Fibroblast of mammary gland (primary cell): ENCODE measurements at regions not wholly inside any gene's neighbourhood (a gene's known extent, or its start where the extent isn't known, plus 50 kb on each side); places are given as distances from the start of the nearest gene placed in this dataset.
"Not testable (repeated sequence)": the region's sequence is repeated elsewhere in the genome, so short reads cannot be mapped to it uniquely, and the experiment has no call there.

ENCODE experiments used
- DNase-seq: peaks from one replicate; pipeline ENCODE4 v3.0.0-alpha.2; 2010; ENCODE audit warnings: low read depth
- H3K4me3 ChIP-seq: 2 replicates; pipeline ENCODE4 v1.5.1; 2011; ENCODE audit warnings: low read depth, mild to moderate bottlenecking, low read length, moderate library complexity; ENCODE audit not compliant: control insufficient read depth
- TF ChIP-seq, protein P1 (sequence below): conservative IDR thresholded peaks from 2 replicates; pipeline ENCODE4 v1.5.1; 2011; ENCODE audit warnings: low read depth, low read length, inconsistent platforms; ENCODE audit not compliant: control insufficient read depth, insufficient read depth

DNA sequence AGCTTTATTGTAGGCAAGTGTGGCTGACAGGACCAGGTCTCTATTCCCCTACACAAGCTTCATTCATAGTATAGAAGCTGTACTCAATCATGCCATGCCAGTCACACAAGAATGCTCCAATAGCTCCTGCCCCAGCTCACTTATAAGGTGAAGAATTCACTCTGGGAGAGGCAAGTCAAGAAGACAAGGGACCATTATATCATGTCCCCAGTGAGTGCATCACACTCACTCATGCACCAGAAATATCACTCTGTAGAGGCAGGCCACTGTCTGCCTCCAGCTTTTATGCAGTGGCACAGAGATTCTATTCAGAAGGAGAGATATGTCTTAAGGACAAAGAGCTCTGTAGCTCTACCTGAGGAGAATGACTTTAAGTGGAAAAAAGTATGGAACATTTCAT is 263.2 kb downstream of the GJA1 start:
- H3K4me3 ChIP-seq: no peak overlapping the region
- TF ChIP-seq, protein P1, sequence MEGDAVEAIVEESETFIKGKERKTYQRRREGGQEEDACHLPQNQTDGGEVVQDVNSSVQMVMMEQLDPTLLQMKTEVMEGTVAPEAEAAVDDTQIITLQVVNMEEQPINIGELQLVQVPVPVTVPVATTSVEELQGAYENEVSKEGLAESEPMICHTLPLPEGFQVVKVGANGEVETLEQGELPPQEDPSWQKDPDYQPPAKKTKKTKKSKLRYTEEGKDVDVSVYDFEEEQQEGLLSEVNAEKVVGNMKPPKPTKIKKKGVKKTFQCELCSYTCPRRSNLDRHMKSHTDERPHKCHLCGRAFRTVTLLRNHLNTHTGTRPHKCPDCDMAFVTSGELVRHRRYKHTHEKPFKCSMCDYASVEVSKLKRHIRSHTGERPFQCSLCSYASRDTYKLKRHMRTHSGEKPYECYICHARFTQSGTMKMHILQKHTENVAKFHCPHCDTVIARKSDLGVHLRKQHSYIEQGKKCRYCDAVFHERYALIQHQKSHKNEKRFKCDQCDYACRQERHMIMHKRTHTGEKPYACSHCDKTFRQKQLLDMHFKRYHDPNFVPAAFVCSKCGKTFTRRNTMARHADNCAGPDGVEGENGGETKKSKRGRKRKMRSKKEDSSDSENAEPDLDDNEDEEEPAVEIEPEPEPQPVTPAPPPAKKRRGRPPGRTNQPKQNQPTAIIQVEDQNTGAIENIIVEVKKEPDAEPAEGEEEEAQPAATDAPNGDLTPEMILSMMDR: no peak
- no peak for DNase-seq

DNA sequence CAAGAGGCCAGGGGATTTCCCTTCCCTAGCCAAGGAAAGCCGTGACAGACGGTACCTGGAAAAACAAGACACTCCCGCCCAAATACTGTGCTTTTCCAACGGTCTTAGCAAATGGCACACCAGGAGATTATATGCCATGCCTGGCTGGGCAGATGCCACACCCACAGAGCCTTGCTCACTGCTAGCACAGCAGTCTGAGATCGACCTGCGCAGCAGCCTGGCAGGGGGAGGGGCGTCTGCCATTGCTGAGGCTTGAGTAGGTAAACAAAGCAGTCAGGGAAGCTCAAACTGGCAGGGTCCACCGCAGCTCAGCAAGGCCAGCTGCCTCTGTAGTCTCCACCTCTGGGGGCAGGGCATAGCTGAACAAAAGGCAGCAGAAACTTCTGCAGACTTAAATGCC is 267.7 kb downstream of the GJA1 start:
- not testable (repeated sequence) for H3K4me3 ChIP-seq, DNase-seq

DNA sequence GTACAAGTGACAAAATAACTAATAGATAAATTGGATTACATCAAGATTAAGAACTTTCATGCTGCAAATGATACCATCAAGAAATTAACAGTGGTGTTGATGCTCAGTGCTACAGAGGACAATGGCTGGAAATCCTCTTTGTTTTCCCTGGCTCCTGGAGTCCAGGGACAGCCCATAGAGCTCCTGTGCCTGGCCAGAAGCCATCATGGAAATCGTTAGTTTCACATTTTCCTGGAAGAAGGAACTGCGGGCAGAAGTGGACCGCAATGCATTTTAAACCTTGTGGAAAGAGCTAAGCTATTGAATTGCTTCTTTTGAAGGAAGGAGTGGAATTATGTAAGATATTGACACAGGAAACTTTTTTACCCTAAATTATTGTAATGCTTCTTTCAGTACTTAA is 276.0 kb downstream of the GJA1 start:
- H3K4me3 ChIP-seq: no peak overlapping the region
- TF ChIP-seq, protein P1: no peak
- no peak for DNase-seq

DNA sequence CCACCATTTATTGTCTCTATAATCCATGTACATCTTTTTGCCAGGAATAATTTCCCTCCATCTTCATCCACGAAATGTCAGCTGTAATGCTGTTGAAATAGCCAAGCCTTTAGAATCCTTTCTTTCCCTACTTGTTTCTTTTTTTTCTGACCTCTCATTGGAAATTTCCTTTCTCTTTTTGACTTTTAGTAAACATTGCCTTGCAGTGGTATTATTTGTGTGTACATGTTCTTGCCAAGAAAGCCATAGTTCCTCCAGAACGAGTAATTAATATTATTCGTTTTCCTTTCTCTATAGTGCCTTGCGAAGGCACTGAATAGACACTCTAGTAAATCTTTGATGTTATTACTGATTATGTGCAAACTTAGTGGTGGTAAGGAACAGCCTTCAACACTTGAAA is 282.2 kb downstream of the GJA1 start:
- no peak overlapping the region for H3K4me3 ChIP-seq
- TF ChIP-seq, protein P1: no peak
- DNase-seq: no peak

DNA sequence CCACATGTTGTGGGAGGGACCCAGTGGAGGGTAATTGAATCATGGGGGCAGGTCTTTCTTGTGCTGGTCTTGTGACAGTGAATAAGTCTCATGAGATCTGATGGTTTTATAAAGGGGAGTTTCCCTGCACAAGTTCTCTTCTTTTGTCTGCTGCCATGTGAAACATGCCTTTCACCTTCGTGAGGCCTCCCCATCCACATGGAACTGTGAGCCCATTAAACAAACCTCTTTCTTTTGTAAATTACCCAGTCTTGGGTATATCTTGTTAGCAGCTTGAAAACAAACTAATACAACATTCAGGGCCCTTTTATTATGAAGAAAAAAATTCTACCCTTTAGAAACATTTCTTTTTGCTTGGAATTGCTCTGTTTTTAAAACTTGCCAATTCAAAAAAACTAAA is 285.4 kb downstream of the GJA1 start:
- not testable (repeated sequence) for DNase-seq

DNA sequence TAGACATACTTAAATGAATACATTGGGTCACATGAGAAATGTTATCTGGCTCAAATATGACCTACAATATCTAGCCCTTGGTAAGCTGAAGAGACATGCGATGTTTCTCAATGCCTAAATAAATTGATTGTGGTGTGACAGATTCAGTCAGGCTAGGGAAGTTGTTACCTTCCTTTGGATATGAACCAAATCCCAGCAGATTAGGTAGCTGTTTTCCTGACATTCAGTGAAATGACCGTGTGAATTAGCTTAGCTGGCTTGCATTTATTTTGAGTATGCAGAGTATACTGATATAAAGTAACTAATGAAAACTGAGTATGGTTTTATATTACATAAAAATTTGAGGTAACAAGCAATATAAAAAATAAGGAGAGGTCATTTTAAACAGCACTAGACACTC is 288.2 kb downstream of the GJA1 start:
- no peak for DNase-seq
- TF ChIP-seq, protein P1: no peak
- H3K4me3 ChIP-seq: no peak overlapping the region

More for the DNA sequence above, 285.4 kb downstream of the GJA1 start:
- H3K4me3 ChIP-seq: not testable (repeated sequence)

DNA sequence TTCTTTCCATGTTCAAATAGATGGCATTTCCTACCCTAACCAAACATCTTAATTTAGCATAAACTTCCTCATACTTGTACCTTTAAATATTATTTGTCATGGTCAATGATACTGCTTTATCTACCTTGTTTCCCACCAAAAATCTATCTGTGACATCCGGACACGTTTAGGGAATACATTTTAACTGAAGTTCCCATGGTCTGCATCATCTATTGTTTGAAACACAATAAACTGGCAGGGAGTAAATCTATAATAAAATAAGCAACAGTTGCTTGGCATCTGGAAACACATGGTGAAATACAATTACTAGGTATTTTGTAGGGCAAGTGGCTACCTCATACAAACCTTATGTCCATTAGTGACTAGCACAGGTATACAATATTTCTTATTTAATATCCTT is 289.1 kb downstream of the GJA1 start:
- DNase-seq: no peak
- TF ChIP-seq, protein P1: no peak
- no peak overlapping the region for H3K4me3 ChIP-seq

DNA sequence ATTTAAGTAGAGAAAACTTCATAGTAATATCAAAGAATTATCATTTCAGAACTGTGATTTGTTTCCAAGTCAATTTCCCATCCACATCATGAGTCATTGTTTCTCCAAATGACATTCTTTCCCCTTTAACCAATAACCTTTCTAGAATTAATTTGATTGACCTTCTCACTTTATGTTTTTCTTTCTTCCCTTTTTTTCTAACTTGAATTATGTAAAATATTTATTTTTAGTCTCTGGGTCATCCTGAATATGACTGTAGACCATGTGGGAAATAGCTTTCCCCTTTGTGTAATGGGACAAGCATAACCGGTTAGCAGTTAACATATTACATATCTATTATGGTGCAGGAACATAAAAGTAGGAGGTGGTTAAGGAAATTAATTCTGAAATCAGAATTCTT is 291.1 kb downstream of the GJA1 start:
- TF ChIP-seq, protein P1: no peak
- H3K4me3 ChIP-seq: no peak overlapping the region
- peak; percentile 19 for DNase-seq
